Stimulated activated CD4-positive, alpha-beta T cell treated with anti-CD3 and anti-CD28 coated beads, Interleukin-1b, Interleukin-23, amount 100 ng/mL, for 48 hours (primary cell): ENCODE measurements at regions not wholly inside any gene's neighbourhood (a gene's known extent, or its start where the extent isn't known, plus 50 kb on each side); places are given as distances from the start of the nearest gene placed in this dataset.

Source experiments
- DNase-seq: peaks from one replicate; pipeline ENCODE4 v3.0.0-alpha.2; 2020

DNA sequence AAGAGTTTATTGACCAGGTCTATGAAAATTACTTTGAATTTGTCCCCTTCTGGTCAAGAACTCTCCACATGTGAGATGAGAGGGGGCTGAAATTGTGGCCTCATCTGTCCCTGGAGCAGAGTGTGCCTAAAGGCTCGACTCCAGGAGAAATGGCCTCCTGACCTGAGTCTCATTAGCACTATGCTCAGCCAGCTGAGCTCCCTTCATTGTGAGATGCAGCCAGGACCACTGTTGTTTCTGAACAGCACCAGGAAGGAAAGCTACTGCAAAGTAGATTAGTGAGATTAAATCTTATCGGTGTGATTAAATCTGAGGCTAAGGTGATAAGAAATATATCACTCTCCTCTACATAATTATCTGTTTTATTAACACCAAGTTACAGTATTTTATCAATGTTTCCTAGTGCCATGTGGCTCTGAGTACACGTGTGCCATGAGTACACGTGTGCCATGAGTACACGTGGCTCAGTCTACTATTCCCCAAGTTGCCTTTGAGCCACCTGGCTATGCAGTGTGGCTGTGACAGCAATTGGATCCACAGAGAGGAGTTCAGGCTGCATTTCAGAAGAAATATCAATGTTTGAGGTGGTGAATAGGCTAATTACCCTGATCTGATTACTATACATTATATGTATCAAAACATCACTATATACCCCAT, 126.9 kb downstream of the IPMK start:
- DNase-seq = no peak

DNA sequence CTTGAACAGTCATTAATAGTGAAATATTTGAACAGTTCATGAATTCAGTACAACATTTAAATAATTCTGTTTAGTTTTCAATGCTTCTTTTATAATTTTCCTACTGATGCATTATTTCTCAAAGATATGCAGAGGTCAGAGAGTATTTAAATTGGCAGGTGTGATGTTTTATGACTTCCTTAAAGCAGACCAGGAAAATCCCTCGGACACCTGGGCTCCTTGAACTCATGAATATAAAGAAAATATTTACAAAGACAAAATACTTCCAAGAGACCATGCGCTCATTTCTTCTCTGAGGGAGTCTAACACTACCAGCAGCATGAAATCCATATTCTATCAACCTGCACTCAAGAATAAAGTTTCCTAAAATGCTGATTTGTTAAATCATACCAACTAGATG, 127.6 kb downstream of the IPMK start:
- DNase-seq = no peak

DNA sequence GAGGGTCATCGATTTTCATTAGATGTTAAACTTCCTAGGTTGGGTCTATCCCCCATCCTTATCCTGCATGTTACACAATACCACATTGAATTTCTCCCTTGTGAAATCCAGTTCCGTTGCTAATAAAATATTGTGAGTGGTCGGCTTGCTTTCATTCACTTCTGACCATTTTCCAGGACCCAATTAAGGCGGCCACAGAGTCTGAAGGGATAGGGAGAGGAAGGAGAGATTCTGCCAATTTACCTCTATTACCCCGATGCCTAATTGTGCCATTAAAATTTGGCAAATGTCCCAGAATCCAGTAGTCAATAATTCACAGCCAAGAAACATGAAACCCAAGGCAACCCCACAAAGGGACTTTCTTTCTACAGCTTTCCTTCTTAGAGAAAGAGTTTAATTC, 129.9 kb downstream of the IPMK start:
- DNase-seq = no peak

DNA sequence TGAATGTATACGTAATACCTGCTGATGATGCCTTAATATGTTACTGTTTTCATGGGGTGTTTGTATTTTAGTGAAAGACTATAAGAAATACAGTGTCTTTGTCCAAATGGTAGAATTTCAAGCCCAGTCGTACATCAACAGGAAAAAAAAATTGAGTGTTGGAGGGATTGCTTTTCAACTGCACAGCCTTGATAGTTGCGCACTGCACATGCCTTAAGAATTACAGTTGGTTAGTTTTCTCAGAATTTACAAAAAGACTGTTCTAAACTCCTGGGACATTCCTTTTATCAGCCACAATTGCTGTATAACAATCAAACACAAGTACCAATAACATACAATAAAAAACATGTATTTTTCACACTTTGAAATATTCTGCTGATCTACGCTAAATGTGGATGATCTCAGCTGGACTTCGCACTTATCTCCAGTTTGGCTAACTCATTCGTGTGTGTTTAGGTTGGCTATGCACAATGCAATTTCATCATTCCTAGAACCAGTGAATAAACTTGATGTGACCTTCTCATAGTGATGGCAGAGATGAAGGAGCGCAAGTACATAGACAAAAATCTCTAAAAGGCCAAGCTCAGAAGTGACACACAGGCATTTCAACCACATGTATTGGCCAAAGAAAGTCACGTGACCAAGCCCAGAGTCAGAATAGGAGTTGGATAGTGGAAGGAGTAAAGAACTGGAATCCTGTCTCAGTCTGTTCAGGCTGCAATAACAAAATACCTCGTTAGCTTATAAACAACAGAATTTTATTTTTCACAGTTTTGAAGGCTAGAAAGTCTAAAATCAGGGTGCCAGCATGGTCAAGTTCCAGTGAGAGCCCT, 152.3 kb downstream of the IPMK start:
- no peak for DNase-seq

DNA sequence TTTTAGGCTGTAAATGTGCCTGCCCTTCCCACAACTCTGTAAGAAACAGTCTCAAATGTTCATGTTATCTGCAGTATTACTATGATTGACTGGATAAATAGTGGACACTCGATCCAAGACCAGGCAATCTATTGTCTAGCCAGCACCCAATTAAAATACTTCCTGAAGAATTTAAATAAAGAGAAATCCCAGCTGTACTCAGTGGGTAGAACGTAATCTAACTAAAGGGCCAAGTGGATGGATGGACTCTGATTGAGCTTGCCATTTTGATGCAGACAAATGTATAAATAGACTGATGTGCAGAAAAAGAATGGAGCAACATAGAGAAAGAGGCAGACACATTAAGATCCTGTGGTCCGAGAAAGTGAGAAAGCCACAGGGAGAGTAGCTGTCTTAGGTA, 158.0 kb downstream of the IPMK start:
- no peak for DNase-seq

DNA sequence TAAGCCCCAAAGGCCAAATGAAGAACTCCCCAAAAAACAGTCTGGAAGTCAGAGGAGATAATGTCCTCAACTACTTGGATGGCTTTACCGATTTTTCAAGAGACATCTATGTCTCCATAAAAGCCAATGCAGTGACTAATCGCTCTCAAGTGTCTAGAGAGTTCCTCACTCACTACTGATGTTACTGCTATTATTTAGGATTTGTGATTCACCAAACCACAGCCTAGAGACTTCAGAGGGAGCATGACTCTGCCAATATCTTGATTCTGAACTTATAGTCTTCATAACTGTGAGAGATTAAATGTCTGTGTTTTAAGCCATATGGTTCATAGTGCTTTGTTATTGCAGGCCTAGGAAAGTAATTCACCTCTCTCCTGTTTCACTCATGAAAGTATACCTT, 160.2 kb downstream of the IPMK start:
- no peak for DNase-seq

DNA sequence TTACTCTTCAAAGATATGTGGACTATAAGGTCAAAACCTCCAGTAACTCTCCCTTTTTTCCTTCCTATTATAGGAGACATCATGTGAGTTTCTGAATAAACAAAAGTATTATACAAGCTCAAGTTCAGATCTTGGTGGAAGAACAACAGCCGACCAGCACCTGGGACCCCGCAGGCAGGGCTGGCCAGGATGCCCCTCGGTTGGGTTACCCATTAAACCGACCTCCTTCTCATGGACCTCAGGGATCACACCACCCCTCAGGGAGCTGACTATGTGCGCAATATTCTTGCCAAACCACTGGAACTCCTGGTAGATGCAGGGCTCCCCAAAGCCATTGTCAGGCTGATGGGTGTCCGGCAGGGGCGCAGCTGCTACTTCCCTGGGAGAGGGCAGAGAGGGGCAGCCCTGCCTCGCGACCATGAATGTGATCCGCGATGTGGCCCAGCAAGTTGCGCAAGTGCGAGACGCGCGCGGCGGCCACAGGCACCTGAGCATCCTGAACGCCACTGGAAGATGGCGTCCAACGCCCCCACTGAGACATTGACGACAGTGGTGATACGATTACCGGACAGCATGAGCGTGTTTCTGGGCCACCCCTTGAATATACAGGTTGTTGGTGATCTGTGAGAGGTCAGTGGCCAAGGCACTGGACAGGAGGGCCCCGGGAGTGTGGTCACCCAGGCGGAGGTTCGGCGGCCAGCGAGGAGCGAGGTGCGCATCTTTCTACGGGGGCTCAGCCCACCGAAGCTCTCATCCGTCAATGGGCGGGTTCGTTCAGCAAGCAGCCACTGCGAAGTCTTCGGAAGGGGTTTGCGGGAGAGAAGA, 161.3 kb downstream of the IPMK start:
- DNase-seq = no peak

DNA sequence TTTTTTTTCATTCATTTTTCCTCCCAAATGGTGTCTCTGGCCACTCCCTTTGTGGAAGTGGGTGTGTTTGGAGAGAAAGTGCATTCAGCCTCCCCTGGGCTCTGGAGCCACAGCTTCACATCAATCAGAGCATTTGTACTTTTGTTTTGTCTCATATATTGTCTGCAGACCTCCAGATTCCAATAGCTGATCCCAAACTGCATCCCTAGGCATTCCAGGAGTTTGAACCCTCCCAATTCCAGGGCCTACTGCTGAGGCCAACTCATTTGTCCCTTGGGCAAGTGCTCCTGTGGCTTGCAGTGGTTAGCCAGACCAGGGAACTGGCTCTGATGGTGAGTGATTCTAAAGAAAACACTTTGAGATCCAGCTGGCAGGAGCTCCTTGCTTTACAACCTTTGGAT, 163.3 kb downstream of the IPMK start:
- no peak for DNase-seq

DNA sequence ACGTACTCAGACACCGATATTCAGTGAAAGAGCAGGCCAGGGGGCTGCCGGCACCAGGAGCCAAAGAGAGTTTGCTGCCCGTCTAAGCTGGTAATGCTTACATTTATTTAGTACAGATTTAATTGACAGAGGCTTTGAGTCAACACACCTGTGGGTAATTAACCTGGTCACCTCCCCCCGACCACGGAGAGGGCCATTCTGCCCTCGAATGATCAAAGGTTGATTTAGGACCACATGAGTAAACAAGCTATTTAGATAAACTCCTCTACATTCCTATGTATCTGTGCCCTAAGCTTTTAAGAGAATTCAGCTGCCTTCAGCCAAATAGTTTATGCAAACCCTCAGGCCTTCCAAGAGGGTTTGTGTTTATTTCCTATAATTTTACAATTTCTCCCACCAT, 164.8 kb downstream of the IPMK start:
- no peak for DNase-seq

DNA sequence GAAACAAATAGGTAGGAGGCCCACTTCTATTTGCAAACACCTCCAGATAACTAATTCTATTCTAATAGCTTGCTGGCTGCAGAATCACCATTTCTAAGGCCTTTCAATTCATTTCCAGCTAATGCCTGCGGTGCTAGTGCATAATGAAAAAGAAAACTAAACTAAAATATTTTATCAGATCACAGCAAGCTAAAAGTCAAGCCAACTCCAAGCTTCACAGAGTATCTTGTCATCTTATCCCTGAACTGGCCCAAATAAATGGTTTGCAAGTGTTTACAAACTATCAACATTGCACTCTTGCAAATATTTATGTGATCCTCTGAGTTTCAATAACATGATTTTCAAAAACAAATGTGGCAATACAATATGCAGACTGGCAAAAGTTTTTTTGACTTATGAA, 166.0 kb downstream of the IPMK start:
- DNase-seq = no peak

DNA sequence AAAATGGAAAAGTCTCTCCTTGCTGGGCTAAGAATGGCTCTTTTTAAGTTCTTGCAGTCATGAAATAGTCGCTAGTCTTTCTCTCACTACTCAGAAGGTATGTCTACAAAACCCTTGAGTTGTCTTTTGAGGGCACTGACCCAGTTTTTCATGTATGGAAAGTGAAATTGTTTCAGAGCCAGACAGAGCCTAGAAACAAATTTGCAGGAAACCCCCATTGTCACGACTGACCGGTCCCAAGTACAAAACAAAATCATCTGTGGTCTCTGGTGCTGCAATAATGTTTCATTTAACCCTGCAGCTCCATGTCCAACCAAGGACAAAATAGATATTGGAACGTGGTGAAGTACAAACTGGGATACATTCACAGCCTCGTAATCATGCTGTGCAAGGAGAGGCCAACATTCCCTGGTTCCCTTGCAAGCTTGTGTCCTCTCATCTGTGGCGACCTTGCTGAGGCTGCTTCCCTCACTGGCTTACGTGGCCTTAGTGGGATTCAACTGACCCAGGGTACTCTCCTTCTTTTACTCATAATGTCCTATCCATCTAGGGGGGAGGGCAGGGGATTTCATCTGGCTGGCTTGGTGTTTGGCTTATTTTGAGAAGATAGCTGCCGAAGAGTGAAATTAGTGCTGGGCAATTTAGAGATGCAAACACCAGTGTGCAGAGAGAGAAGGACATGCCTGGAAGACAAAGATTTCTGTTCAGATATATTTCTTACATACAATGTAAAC, 172.5 kb downstream of the IPMK start:
- DNase-seq = no peak

DNA sequence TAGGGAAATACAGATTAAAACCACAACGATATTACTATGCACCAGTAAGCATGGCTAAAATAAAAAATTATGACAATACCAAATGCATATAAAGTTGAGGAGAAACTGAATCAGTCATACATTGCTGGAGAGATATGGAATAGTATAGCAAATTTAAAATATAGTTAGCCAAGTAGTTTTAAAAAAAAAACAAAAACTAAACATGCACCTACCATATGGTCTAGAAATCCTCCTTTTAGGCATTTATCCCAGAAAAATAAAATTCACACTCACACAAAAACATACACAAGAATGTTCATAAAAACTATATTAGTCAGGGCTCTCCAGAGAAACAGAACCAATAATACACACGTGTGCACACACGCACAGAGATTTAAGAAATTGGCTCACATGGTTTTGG, 175.8 kb downstream of the IPMK start:
- no peak for DNase-seq

DNA sequence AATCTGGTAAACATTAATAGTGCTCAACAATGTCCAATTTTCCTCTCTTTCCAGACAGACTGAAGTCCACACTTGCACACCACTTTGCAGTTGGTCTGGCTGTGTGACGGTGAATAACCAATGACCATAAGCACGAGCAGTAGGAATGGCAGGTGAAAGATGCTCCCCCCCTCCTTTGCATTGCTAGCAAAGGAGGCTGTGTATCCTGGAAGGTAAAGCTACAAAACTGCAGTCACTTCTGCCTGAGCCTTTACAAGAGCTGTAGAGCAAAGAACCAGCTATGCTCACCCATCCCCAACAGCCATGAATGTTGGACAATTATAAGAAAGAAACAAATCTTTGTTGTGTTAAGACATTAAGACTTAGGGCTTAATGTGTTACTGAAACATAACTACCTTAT, 178.0 kb downstream of the IPMK start:
- no peak for DNase-seq

DNA sequence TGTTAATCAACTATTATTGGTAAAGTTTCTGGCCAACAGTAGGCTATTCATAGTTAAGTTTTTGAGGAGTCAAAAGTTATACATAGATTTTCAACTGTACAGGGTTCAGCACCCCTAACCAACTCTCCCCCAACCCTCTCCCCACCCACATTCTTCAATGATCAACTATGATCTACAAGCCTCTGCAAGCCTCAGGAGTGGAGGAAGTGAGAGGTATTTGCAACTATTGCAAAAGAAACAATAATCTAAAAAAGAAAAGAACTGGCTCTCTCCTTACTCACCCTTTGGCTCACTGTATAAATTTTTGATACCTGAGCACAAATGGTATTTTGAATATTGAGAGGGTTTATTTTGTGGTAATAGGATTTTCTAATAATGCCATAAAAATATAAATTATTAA, 179.8 kb downstream of the IPMK start:
- no peak for DNase-seq

DNA sequence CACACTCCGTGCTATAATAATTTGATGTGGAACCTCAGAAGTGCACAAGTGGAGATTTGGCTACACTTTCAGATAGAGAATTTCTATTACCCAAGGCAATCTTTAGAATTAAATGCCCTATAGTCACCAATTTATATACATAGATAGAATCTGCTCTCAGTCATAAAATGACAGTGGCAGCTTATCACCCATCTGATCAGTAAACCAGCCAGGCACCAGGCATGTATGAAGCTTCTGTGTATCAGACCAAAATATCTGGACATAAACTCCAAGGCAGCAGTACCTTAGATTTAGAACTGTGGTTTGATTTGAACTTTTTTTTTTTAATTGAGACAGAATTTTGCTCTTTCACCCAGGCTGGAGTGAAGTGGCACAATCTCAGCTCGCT, 180.9 kb downstream of the IPMK start:
- DNase-seq = no peak

DNA sequence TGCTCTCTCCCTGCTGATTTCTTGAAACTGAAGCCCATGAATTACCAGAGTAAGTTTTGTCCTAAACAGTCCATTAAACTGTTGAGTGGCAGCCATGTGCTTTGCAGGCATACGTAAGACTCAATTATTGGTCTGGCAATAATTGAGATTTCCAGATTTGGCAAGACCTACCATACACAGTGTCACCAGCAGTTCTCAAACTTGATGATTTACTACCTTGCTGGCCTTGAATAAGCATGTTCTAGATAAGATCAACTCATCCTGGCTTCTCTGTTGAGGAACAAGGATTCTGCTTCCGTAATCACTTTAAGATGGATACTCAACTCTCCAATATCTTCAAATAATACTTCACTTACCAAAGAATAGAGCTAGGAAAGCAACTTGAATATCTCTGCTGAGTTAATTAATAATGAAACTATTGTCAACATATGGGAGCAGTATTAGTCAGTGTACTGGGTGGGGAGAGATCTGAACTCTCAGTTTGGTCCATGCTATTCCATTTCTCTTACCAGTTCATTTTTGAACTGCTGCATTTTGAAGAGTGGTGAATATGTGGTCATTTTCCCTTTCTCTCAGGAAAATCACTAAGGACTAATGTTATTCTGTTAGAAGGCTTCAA, 181.4 kb downstream of the IPMK start:
- DNase-seq = no peak

DNA sequence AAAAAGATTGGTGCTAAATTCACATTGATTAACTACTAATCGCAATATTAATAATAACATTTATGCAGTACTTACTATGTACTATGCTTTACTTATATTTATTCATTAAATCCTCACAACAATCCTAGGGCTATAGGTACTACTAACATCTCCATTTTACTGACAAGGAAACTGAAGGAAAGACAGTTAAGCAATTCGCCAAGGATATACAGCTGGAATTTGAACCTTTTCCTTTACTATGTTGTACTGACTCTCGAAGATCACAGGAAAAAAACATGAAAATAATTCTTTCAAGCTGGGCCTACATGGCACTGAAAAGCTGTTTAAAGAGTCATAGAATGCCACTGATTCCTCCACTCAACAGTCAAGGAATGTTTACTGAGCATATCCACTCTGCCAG, 185.4 kb downstream of the IPMK start:
- DNase-seq = no peak

DNA sequence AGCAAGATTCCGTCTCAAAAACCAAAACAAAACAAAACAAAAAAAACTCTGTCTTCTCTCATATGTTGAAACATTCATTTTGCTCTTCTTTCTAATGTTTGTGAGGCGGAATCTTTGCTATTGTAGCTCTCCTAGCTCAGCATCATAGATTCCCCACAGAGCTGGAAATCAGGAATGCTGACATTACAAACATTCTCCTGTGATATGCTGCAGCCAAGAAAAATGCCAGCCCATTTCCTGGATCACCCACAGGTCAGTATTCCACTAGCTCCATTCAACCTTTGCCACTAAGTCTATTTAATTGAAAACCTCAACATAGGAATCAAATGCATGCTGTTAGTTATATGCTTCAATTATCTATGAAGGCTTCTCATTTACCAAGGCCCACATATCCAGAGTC, 186.3 kb downstream of the IPMK start:
- no peak for DNase-seq

DNA sequence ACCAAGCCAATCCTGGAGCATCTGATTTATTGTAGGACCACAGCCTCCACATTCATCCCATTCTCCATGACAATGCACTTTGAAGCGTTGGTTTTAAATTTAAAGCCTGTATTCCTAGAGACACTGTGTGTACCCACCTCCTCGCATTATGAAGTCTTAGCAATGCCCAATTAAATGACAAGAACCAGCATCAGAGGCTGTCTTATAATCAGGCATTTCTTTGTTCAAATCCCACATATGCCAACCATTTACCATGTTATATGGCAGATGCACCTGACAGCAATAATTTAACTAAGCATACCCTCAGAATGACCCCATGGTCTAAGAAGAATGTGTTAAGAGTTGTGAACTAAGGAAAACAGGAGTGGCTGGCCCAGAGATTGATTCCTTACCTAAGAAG, 188.2 kb downstream of the IPMK start:
- DNase-seq = no peak

DNA sequence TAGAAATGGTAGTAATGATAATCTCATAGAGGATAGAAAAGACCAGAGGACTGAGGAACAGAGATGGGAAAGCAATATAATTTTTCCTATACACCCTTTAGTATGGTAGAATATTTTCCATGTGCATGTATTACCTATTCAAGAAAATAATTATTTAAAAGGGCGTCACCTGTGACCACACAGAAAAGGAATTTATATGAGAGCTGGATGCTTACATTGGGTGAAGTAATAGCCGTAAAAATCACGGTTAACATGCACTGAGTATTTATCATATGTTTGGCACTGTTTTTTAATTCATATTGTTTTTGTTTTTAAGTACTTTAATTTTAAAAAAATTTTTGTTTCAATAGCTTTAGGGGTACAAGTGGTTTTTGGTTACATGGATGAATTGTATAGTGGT, 195.1 kb downstream of the IPMK start:
- no peak for DNase-seq

DNA sequence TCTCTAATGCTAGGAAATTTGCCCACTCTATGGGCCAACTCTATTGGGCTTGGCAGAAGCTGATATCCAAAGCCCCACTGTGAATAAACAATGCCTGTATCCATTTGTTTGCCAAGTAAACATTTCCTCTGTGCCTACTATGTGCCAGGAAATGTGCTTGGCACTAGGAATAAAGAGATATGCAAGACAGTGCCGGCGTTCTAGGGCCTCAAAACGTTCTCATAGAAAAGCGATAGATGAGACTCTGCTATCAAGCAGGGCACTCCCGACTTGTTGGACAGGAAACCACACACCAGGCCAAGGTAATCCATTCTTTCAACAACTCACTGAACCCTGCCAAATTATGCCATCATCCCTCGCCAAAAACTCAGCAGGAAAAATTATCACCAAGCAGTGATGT, 196.7 kb downstream of the IPMK start:
- no peak for DNase-seq

DNA sequence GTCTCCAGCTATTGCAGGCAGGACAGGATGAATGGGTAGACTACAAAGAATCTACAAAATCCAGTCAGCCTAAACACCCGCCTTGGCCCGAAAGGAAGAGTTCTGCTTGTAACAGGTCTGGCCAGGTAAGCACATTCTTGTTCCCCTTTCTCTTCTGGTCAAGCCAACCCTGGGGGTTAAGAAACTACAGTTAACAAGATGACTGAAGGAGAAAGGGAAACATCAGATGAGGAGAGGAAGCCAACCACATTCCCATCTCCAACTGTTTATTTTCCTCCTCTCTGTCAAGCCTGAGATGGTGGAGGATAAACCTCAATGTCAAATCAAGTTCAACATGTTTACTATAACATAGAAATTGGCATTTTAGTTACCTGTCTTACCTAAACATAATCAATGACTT, 198.9 kb downstream of the IPMK start:
- DNase-seq = no peak

DNA sequence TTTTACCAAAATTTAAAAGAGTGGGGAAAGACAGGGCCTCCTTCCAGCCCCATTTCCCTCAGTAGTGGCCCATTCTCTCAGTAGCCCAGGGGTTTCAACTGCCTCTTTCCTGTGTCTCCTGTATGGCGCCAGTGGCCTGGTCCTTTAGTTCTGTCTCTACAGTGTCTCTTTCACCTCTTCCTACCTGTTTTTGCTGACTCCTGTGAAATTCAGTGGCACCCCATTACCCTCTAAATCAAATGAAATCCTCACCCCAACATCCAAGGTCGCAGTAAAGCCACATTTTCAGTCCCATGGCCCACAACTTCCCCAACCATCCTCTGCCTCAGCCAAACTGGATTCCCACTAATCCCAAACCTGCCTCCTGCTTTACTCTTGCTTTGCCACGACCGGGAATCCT, 200.7 kb downstream of the IPMK start:
- no peak for DNase-seq
